H7 (cell line): ENCODE measurements at regions not wholly inside any gene's neighbourhood (a gene's known extent, or its start where the extent isn't known, plus 50 kb on each side); places are given as distances from the start of the nearest gene placed in this dataset.
A peak's percentile ranks its signal among the peaks of the same experiment; 100 is the strongest.
"Not testable (repeated sequence)": the region's sequence is repeated elsewhere in the genome, so short reads cannot be mapped to it uniquely, and the experiment has no call there.

Experiments
- DNase-seq: peaks from one replicate; pipeline ENCODE4 v3.0.0; 2012
- H3K27me3 ChIP-seq: 2 replicates; pipeline ENCODE4 v1.6.0; 2011; ENCODE audit warnings: mild to moderate bottlenecking, low read length; ENCODE audit not compliant: control insufficient read depth, insufficient read depth
- H3K36me3 ChIP-seq: replicated peaks from 2 replicates; pipeline ENCODE4 v1.5.1; 2011; ENCODE audit warnings: low read length; ENCODE audit not compliant: control insufficient read depth, insufficient read depth
- H3K4me3 ChIP-seq: 2 replicates; pipeline ENCODE4 v1.5.1; 2011; ENCODE audit warnings: low read depth, mild to moderate bottlenecking, control low read depth, low read length, moderate library complexity; ENCODE audit not compliant: insufficient read depth

GRCh38 chr5:125668884-125669283 lies 754.3 kb upstream of the GRAMD2B start:
- DNase-seq, result peak; percentile 18
- H3K4me3 ChIP-seq, result no peak overlapping the region

GRCh38 chr5:125673359-125673950 lies 749.8 kb upstream of the GRAMD2B start:
- DNase-seq, result peak; percentile 1
- no peak overlapping the region for H3K4me3 ChIP-seq
- no peaks in the 10 kb centered on the region for H3K27me3 ChIP-seq
- no peaks in the 10 kb centered on the region for H3K36me3 ChIP-seq

More at GRCh38 chr5:125668884-125669283, 754.3 kb upstream of the GRAMD2B start:
- no peaks in the 10 kb centered on the region for H3K27me3 ChIP-seq
- no peaks in the 10 kb centered on the region for H3K36me3 ChIP-seq

GRCh38 chr5:125679522-125679921 lies 743.7 kb upstream of the GRAMD2B start:
- H3K36me3 ChIP-seq, result no peaks in the 10 kb centered on the region
- no peaks in the 10 kb centered on the region for H3K27me3 ChIP-seq
- no peak for DNase-seq
- H3K4me3 ChIP-seq, result no peak overlapping the region

- Histone ChIP-seq H3K27me3 (no peaks in the 10 kb centered on the region), H3K36me3 (no peaks in the 10 kb centered on the region), H3K4me3 (no peak overlapping the region)
- no peak for DNase-seq
These were observed 739.5 kb upstream of the GRAMD2B start for GRCh38 chr5:125683669-125684068.

GRCh38 chr5:125685771-125686170 lies 737.4 kb upstream of the GRAMD2B start:
- Histone ChIP-seq H3K36me3 (no peaks in the 10 kb centered on the region), H3K27me3 (no peaks in the 10 kb centered on the region), H3K4me3 (no peak overlapping the region)
- DNase-seq, result peak; percentile 2

GRCh38 chr5:125691738-125692530 lies 731.3 kb upstream of the GRAMD2B start:
- not testable (repeated sequence) for H3K27me3 ChIP-seq, H3K36me3 ChIP-seq, DNase-seq

GRCh38 chr5:125695996-125696655 lies 727.1 kb upstream of the GRAMD2B start:
- no peak for DNase-seq
- no peak overlapping the region for H3K4me3 ChIP-seq
- H3K36me3 ChIP-seq, result no peaks in the 10 kb centered on the region
- no peaks in the 10 kb centered on the region; the same call in 1 of the 2 replicates for H3K27me3 ChIP-seq

More at GRCh38 chr5:125691738-125692530, 731.3 kb upstream of the GRAMD2B start:
- H3K4me3 ChIP-seq, result not testable (repeated sequence)

- H3K27me3 ChIP-seq, result no peaks in the 10 kb centered on the region; the same call in 1 of the 2 replicates
- H3K4me3 ChIP-seq, result no peak overlapping the region
- no peaks in the 10 kb centered on the region for H3K36me3 ChIP-seq
- no peak for DNase-seq
These were observed 726.4 kb upstream of the GRAMD2B start for GRCh38 chr5:125696762-125697161.

GRCh38 chr5:125698420-125698819 lies 724.8 kb upstream of the GRAMD2B start:
- DNase-seq, result no peak
- Histone ChIP-seq H3K4me3 (no peak overlapping the region), H3K27me3 (no peaks in the 10 kb centered on the region; the same call in 1 of the 2 replicates), H3K36me3 (no peaks in the 10 kb centered on the region)

GRCh38 chr5:125699860-125700259 lies 723.3 kb upstream of the GRAMD2B start:
- no peak overlapping the region for H3K4me3 ChIP-seq
- no peaks in the 10 kb centered on the region; the same call in 1 of the 2 replicates for H3K27me3 ChIP-seq
- H3K36me3 ChIP-seq, result no peaks in the 10 kb centered on the region
- DNase-seq, result no peak

GRCh38 chr5:125700380-125700861 lies 722.8 kb upstream of the GRAMD2B start:
- Histone ChIP-seq H3K27me3 (no peaks in the 10 kb centered on the region; the same call in 1 of the 2 replicates), H3K4me3 (no peak overlapping the region)
- DNase-seq, result no peak

GRCh38 chr5:125703616-125704015 lies 719.6 kb upstream of the GRAMD2B start:
- no peak for DNase-seq
- Histone ChIP-seq H3K27me3 (no peaks in the 10 kb centered on the region; the same call in 1 of the 2 replicates), H3K4me3 (no peak overlapping the region), H3K36me3 (no peaks in the 10 kb centered on the region)

More at GRCh38 chr5:125700380-125700861, 722.8 kb upstream of the GRAMD2B start:
- no peaks in the 10 kb centered on the region for H3K36me3 ChIP-seq

- no peak for DNase-seq
- Histone ChIP-seq H3K4me3 (no peak overlapping the region), H3K27me3 (no peaks in the 10 kb centered on the region), H3K36me3 (no peaks in the 10 kb centered on the region)
These were observed 718.3 kb upstream of the GRAMD2B start for GRCh38 chr5:125704888-125705287.

- DNase-seq, result no peak
- H3K36me3 ChIP-seq, result no peaks in the 10 kb centered on the region
- H3K27me3 ChIP-seq, result no peaks in the 10 kb centered on the region
- H3K4me3 ChIP-seq, result no peak overlapping the region
These were observed 714.6 kb upstream of the GRAMD2B start for GRCh38 chr5:125708583-125708982.
